PC-3 (cell line): ENCODE measurements at regions not wholly inside any gene's neighbourhood (a gene's known extent, or its start where the extent isn't known, plus 50 kb on each side); places are given as distances from the start of the nearest gene placed in this dataset.

ENCODE experiments used
- EZH2 ChIP-seq: fragments of 300-600 bp; sonication (generic); IDR thresholded peaks from one replicate; pipeline ENCODE4 v1.6.1; 2017; ENCODE audit warnings: antibody characterized with exemption, mild to moderate bottlenecking, low read length; ENCODE audit not compliant: unreplicated experiment
- EZH2phosphoT487 ChIP-seq: fragments of 300-600 bp; sonication (generic); IDR thresholded peaks from 2 replicates; pipeline ENCODE4 v1.6.1; 2018; ENCODE audit warnings: mild to moderate bottlenecking, antibody characterized with exemption, low read length, borderline replicate concordance
- TF ChIP-seq, protein P1 (sequence below): fragments of 300-600 bp; sonication (generic); conservative IDR thresholded peaks from 2 replicates; pipeline ENCODE4 v1.5.1; 2017; ENCODE audit warnings: antibody characterized with exemption, low read depth, mild to moderate bottlenecking, low read length

DNA sequence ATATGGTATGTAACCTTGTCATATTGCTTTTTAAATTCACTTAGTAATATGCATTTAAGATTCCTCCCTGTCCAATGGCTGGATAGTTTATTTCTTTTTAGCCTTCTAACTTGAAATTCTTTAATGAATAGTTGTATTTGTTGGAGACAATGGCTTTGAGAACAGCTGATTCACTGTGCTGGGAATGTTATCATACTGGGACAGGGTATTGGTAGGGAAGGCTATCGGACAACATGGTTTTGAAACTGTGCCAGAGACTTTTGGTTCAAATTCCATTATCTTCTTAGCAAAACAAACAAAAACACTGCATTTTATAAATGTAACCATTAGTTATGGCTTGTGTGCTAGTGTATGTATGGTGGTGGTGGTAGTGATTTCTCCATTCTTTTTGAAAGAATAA lies 517.1 kb upstream of the ANKRD30A start:
- TF ChIP-seq EZH2 (no peak), EZH2phosphoT487 (no peak)
- TF ChIP-seq, protein P1, sequence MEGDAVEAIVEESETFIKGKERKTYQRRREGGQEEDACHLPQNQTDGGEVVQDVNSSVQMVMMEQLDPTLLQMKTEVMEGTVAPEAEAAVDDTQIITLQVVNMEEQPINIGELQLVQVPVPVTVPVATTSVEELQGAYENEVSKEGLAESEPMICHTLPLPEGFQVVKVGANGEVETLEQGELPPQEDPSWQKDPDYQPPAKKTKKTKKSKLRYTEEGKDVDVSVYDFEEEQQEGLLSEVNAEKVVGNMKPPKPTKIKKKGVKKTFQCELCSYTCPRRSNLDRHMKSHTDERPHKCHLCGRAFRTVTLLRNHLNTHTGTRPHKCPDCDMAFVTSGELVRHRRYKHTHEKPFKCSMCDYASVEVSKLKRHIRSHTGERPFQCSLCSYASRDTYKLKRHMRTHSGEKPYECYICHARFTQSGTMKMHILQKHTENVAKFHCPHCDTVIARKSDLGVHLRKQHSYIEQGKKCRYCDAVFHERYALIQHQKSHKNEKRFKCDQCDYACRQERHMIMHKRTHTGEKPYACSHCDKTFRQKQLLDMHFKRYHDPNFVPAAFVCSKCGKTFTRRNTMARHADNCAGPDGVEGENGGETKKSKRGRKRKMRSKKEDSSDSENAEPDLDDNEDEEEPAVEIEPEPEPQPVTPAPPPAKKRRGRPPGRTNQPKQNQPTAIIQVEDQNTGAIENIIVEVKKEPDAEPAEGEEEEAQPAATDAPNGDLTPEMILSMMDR = no peak
